ENCODE measurements at regions not wholly inside any gene's neighbourhood (a gene's known extent, or its start where the extent isn't known, plus 50 kb on each side); places are given as distances from the start of the nearest gene placed in this dataset.

DNA sequence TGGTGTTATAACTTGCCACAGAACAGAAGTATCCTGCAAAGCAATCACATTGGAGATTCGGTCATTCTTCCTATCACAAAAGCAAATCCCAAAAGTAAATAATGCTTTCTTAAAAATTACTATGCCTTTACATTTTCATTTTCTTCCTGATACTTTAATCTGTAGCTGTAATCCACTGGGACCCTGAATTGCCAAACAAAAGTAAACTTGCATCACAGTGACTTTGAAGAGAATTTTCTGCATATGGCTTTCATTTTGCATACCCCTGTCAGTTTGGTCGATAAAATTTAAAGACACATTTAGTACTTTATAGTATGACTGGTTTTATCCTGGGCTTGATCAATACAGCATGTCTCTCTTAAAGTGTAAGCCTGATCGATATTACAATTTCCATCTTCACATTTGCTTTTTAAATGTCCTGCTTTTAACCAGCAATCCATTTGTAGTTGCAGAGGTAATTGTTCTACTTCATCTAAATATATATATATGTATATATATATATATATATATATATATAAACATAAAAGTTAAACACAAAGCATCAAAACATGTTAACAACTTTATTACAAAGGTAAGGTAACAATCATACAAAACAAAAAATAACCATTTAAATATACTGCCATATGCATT is 53.7 kb upstream of the PLEKHA5 start:
- H3K36me3 ChIP-seq (ENCODE audit: low read depth) = no peaks in the 10 kb centered on the region
- no peak overlapping the region for H3K27ac ChIP-seq
- no peaks in the 10 kb centered on the region for H3K79me2 ChIP-seq (ENCODE audit: insufficient read depth)
- no peaks in the 10 kb centered on the region for H3K27me3 ChIP-seq (replicated peaks; ENCODE audit: insufficient read depth)
- H3K9me3 ChIP-seq (ENCODE audit: low read depth) = no peaks in the 10 kb centered on the region
- TF ChIP-seq EZH2phosphoT487 (IDR thresholded peaks at IDR 0.05; ENCODE audit: insufficient read depth, low read depth) (no peak), EZH2 (IDR thresholded peaks at IDR 0.05; ENCODE audit: insufficient read depth, poor library complexity, severe bottlenecking) (no peak)
- no peak overlapping the region for H2AFZ ChIP-seq
- H3K4me1 ChIP-seq (ENCODE audit: insufficient read depth) = no peaks in the 10 kb centered on the region
- WGBS, 2 experiments (ENCODE audit: low coverage in 1 of 2, low lambda C conversion rate in 2 of 2, missing lambda C conversion rate in 2 of 2) = 23 to 25% methylated on average over 3 of the region's 3 CpGs
- no peak overlapping the region for H3K4me3 ChIP-seq
- no peak overlapping the region for H3K9ac ChIP-seq
- DNase-seq = no peak
- no peaks in the 10 kb centered on the region for H4K20me1 ChIP-seq (ENCODE audit: insufficient read depth)
- no peak overlapping the region for H3K4me2 ChIP-seq (ENCODE audit: unreplicated experiment)
- H3F3A ChIP-seq (ENCODE audit: insufficient read depth) = no peaks in the 10 kb centered on the region
- H3K9me2 ChIP-seq (ENCODE audit: insufficient read depth) = no peaks in the 10 kb centered on the region
- in situ Hi-C loops (cut with MboI) = no loop called here
